HG02642 (cell line): ENCODE measurements at regions not wholly inside any gene's neighbourhood (a gene's known extent, or its start where the extent isn't known, plus 50 kb on each side); places are given as distances from the start of the nearest gene placed in this dataset.

Source experiments
- ATAC-seq: cut with Tn5 transposase; IDR thresholded peaks from one replicate; pipeline ENCODE4 v1.9.1; 2021; ENCODE audit warnings: mild to moderate bottlenecking; ENCODE audit not compliant: unreplicated experiment, poor library complexity

GRCh38 chr1:222049176-222049575 lies 307.3 kb upstream of the DUSP10 start:
- no peak for ATAC-seq

- ATAC-seq, result peak; percentile 76
Measured at GRCh38 chr1:222048094-222048595, 306.3 kb upstream of the DUSP10 start.

- no peak for ATAC-seq
Measured at GRCh38 chr1:222047366-222047765, 305.5 kb upstream of the DUSP10 start.

- no peak for ATAC-seq
Measured at GRCh38 chr1:222046684-222047263, 304.9 kb upstream of the DUSP10 start.

- ATAC-seq, result no peak
Measured at GRCh38 chr1:222045786-222046185, 303.9 kb upstream of the DUSP10 start.

- ATAC-seq, result no peak
Measured at GRCh38 chr1:222045236-222045635, 303.3 kb upstream of the DUSP10 start.

- ATAC-seq, result no peak
Measured at GRCh38 chr1:222043444-222044292, 301.8 kb upstream of the DUSP10 start.

- ATAC-seq, result no peak
Measured at GRCh38 chr1:222042120-222042519, 300.2 kb upstream of the DUSP10 start.

- ATAC-seq, result no peak
Measured at GRCh38 chr1:222040955-222041354, 299.1 kb upstream of the DUSP10 start.

GRCh38 chr1:222040121-222040805 lies 298.4 kb upstream of the DUSP10 start:
- ATAC-seq, result no peak

- ATAC-seq, result no peak
Measured at GRCh38 chr1:222038971-222039370, 297.1 kb upstream of the DUSP10 start.

- ATAC-seq, result no peak
Measured at GRCh38 chr1:222037720-222038119, 295.8 kb upstream of the DUSP10 start.

- ATAC-seq, result no peak
Measured at GRCh38 chr1:222034790-222035189, 292.9 kb upstream of the DUSP10 start.

GRCh38 chr1:222033450-222033849 lies 291.6 kb upstream of the DUSP10 start:
- no peak for ATAC-seq

- ATAC-seq, result no peak
Measured at GRCh38 chr1:222031318-222031717, 289.4 kb upstream of the DUSP10 start.

- ATAC-seq, result no peak
Measured at GRCh38 chr1:222028676-222029075, 286.8 kb upstream of the DUSP10 start.

- no peak for ATAC-seq
Measured at GRCh38 chr1:222028116-222028515, 286.2 kb upstream of the DUSP10 start.

- ATAC-seq, result no peak
Measured at GRCh38 chr1:222026280-222026679, 284.4 kb upstream of the DUSP10 start.

GRCh38 chr1:222023025-222023424 lies 281.1 kb upstream of the DUSP10 start:
- no peak for ATAC-seq

GRCh38 chr1:222021129-222021528 lies 279.2 kb upstream of the DUSP10 start:
- ATAC-seq, result no peak

GRCh38 chr1:222020553-222020952 lies 278.7 kb upstream of the DUSP10 start:
- ATAC-seq, result no peak
